SK-N-DZ (cell line): ENCODE measurements at regions not wholly inside any gene's neighbourhood (a gene's known extent, or its start where the extent isn't known, plus 50 kb on each side); places are given as distances from the start of the nearest gene placed in this dataset.
"Not testable (repeated sequence)": the region's sequence is repeated elsewhere in the genome, so short reads cannot be mapped to it uniquely, and the experiment has no call there.

Experiments
- DNase-seq: peaks from one replicate; pipeline ENCODE4 v3.0.0-alpha.2; 2015; ENCODE audit warnings: low spot score

DNA sequence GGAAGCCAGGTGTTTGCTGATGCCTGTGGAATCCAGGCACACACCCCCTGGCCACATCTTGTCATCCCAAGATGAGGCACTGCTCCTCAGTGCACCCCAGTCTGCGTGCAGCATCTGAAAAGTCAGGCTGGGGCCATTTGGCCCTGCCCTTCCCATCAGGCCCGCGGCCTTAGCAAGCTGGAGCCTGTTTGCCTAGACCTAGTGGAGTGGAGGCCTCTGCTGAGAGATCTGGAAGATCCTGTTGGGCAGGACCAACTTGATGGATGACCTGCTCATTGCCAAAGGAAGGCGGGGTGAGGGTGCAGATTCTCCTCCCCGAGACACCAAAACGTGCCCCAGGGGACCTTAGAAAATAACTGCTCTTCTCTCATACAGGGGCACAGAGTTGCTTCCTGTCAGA lies 220.2 kb downstream of the SHQ1 start:
- DNase-seq = no peak

DNA sequence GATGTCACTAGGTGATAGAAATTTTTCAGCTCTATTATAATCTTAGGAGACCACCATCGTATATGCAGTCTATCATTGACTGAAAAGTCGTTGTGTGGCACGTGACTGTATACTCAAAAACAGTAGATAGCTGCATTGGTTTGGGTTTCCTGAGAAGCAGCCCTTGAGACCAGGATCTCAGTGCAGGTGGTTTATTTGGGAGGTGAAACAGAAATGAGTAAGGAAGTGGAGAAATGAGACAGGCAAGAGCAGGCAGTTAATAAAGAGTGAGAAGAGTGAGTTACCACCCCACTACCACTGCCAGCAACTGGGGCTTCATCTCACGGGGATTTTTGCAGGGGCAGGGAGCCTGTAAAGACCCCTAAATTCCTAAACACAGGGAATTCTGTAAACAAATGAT lies 221.0 kb downstream of the SHQ1 start:
- DNase-seq = no peak

DNA sequence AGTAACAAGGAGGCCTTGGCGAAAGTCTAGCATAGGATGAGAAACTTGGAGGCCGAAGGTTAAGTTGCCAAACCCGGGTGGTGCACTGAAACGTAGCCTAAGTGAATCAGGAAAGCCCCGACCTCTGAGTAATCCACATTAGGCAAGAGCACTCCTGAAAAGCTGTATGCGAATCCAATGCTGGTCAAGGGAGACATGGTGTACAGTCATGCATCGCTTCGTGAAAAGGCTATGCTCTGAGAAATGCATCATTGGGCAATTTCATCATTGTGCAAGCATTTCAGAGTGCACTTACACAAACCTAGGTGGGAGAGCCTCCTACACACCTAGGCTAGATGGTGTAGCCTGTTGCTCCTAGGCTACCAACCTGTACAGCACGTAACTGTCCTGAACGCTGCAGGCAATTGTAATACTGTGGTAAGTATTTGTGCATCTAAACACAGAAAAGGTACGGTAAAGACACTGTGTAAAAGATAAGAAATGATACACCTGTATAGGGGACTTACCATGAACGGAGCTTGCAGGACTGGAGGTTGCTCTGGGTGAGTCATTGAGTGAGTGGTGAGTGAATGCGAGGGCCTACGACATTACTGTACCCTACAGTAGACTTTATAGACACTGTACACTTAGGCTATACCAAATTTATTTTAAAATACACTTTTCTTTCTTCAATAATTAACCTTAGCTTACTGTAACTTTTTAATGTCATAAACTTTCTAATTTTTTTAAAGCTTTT lies 222.5 kb downstream of the SHQ1 start:
- no peak for DNase-seq

DNA sequence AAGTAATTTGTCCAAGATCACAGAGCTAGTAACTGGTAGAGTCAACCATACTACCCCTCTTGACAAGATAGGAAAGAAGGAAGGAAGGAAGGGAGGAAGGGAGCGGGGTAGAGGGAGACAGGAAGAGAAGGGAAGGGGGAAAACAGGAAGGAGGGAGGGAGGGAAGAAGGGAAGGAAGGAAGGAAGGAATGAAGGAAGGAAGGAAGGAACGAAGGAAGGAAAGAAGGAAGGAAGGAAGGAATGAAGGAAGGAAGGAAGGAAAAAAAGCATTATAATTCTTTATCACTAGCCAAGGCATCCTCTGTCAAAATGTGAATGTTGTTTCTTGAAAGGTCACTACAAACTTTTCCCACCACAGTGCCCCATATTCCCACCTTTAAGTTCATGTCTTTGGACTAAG lies 223.6 kb downstream of the SHQ1 start:
- DNase-seq = no peak

DNA sequence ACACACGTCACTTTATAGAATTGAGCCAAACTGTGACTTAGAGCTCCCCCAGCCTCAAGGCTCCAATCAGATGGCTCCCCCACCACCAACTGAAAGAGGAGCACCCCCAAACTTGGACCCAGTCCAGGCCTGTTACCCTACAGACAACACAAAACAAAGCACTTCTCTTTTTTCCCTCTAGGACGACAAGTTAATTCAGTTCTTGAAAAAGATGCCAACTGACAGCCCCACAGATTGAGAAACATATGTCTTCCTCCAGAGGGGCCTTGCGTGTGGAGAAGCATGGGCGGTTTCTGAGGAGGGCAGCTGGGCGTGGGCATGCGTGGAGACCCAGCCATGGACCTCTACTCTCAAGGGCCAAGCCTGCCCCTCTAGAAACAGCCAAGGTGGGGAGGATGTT lies 229.5 kb downstream of the SHQ1 start:
- no peak for DNase-seq

DNA sequence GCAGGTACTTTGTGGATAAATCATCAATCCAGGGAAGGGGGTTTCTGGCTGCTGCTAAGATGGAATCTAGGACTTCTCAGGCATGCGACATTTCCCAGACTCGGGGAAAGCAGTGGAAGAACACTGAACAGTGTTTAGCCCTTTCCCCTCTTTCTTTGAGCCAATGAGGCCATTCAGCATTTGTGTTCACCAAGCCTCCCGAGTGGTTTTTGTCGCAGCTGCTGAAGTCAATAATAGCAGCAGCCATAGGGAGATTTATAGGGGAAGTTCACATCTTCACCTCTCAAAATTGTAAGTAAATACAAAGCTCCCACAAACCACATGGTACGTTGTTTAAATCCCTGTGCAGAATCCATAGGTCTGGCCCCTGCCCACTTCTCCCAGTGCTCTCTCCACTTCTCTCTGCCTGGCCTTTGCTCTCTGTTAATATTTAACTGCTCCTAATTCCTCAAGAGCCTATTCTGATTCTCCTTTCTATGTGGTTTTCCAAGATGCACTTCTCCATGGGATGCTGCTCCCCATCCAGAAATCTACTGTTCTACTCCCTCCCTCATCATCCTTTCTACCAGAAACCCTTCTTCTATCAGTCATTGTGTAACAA lies 230.7 kb downstream of the SHQ1 start:
- DNase-seq = no peak

DNA sequence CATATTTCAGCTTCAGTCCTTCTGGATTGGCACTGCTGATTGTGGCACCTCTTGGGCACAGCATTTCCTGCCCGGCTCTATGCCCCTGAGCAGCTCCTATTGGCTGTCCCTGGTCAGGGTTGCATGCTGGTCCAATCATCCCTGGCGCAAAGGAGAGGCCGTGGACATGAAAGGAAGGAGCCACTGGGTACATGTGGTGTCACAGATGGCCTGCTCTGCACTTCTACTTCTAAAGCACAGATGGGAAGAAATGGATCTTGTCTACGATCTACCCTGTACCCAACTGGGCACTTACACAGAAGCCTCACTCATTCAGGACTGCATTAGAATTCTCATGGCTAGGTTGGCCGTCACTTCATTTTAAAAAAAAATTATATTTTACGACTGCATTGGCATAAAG lies 232.5 kb downstream of the SHQ1 start:
- no peak for DNase-seq

DNA sequence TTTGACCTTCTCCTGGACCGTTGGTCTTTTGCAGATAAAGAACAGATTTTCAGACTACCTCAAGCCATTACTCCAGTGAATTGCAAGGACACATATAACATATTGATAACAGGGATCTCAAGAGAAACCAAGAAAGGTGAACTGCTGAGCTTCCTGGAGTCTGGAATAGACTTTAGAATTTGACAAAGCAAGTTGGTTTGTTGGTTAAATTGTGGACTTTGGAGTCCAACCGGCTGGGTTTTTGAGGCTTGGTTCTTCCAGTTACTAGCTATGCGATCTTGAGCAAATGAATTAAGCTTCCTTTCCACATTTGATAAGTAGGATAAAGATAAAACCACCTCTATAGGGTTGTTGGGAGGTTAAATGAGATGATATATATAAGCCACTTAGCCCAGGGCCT lies 233.1 kb downstream of the SHQ1 start:
- DNase-seq = no peak

DNA sequence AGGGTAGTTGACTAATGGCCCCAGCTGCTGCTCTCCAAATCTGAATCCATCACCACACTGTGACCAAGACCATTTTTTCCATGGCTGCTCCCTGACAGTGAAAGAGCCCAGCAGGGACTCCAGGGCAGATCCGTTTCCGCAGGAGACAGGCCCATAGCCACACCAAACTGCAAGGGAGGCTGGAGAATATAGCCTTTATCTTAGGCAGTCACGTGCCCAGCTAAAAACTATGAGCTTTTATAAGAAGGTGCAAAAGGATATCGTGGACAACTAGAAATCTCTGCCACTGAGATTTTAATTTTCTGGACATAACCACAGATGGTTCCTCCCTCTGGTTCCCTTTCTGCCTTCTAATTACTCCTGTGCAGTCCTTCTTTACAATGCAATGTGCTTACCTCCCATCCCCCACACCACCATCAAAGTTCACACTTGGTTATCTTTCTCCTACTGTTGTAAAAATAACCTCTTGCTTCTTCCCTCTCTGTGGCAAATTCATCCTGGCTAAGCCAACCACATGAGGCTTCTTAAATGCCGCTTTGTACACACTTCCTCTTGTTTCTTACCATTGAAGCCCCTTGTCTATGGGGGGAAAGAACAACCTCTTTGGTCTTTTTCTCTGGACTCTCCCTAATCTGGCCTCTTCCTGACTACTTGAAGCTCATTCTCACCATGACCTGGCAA lies 233.7 kb downstream of the SHQ1 start:
- no peak for DNase-seq

DNA sequence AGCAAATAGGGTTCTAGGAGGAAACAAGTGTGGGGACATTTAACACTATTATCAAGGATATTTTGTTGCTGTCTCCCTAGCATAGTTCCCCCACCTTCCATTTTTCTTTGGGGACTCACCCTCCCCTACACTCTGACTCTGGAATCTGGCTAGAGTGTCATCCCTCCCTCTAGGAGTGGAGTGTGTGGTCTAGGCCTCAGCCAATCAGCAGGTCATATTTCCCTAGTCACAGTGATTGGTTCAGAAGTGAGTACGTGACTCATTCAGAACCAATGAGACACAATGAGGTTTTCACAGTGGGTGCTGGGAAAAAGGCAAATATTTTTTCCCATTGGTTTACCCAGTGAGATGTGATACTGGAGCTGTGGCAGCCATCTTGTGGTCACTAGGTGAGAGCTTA lies 234.4 kb downstream of the SHQ1 start:
- DNase-seq = no peak

DNA sequence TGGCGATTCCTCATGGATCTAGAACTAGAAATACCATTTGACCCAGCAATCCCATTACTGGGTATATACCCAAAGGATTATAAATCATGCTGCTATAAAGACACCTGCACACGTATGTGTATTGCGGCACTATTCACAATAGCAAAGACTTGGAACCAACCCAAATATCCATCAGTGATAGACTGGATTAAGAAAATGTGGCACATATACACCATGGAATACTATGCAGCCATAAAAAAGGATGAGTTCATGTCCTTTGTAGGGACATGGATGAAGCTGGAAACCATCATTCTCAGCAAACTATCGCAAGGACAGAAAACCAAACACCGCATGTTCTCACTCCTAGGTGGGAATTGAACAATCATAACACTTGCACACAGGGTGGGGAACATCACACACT lies 239.1 kb downstream of the SHQ1 start:
- not testable (repeated sequence) for DNase-seq

DNA sequence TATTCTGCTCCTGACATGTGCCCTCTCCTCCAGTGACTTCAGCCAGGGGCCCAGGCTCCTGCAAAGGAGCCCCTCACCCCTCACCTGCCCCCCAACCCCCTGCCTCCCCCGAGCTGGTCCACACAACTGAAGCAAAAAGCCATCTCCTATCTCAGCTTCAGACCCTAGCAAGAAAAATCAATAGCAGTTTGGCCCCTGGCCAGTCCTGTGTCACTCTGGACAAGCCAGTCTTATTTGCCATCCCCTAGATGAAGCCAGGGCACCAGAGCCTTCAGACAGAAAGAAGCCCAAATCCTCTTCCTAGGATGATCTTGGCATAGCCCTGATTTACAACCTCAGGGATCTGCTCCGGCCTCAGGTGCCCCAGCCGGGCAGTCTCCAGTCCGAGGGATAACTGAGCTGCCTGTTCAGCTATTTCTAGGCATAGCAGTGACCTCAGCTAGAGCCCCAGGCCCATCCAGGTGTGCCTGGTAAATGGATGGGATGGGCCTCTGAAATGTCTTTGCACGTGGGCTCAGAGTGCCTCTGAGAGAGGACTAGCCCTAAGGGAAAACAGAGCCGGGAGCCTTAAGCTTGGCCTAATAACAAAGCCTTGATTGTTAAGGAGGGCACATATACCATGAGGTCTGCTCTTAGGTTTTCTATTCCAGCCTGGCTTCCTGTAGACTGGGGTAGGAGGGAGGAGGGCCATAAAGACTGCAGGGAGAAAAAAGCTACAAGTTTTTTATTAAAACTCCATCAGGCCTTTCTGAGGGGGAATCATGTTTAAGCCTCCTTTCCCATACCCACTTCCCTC lies 242.0 kb downstream of the SHQ1 start:
- DNase-seq = no peak

DNA sequence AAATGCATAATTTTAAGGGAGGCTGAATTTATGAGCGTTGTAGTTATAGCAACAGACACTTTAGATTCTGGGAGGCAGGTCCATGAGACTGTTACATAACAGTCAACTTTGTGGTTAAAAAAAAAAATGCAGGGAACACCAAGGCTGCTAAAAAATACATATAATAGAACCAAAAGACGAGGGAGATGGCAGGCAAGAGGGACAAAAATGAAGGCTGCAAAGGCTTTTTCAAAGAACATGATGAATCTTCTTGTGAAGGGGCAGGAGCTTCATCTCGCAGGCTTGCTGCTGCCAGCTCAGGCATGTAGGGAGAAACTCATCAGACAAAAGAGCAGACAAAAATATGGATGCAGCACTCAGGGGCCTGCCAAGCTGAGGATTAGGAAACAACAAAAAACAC lies 243.9 kb downstream of the SHQ1 start:
- no peak for DNase-seq

DNA sequence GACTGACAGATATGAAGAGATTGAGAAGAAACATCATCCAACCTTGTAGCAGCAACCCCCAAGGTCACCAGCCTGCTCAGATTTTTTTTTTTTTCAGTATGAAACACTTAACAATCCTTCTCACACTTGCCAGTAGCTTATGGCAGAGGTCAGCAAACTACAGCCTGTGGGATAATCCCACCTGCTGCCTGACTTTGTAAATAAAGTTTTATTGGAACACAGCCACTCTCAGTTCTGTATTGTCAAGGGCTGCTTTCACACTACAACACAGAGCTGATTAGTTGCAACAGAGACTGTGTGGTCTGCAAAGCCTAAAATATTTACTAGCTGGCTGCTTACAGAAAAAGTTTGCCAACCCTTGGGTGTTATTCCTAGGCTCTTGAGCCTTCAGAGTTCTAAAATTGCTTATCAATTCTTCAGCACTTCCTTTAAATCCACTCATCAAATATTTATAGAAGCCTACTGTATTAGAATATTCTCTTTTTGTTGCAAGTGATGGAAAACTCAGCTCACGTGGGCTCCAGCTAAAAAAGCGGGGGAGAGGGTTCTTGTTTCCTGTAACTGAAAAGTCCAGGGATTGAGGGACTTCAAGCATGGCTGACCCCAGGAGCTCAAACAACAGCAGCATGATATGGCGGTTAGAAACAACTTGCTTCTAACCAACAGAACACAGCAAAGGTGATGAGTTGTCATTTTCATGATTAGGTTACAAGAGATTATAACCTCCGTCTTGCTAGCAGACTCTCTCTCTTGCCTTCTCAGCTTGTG lies 246.1 kb downstream of the SHQ1 start:
- no peak for DNase-seq

DNA sequence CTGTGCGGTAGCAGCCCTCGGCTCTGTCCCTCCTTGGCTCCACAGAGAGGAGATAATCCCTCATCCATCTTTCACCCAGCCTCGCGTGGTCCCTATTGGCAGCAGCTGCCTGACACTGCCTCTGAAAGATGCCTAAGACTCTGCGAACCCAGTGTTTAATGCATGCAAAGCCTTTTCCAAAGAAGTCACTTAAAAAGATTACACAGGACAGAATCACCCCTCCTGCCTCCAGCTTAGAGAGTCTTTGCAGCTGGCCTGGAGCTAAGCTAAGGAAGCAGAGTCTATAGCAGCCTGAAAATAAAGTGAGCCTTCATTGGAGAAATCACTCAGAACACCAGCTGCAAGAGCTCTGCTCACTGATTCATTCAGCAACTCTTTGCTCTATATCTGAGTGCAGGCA lies 247.2 kb downstream of the SHQ1 start:
- no peak for DNase-seq

DNA sequence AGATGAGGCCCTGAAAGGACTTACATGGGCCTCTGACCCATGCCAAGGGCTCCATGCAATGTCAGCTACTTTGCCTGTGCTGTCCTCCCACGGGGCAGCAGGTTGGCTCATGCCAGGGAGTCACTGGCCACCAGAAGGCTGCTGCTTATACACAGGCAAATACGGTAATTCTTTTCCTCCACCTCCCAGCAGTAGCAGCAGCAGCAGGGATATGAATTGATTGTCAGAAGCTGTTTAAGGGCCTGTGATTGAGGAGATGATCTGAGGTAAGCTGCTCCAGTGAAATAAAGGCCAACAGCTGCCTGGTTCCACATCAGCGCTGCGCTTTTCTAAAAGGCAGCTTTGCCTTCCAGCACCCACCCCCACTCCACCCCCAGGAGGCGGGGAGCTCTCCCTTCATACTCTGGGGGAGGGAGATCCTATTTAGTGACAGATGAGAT lies 250.5 kb downstream of the SHQ1 start:
- DNase-seq = peak; percentile 68

DNA sequence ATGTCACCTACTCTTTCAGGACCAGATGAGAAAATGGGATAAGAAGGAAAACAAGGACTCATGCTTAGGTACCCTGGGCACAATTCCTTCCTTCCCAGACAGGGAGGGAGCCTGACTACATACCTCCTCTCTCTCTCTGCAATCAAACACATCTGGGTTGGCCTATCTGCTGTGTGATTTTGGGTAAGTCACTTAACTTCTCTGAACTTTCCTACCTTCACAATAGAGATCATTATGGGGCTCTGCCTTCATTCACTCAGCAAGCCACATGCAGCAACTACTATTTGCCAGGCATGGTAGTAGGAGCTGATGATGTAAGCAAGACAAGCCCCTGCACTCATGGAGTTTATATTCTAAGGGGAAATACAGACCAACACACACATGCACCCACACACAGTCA lies 251.2 kb downstream of the SHQ1 start:
- DNase-seq = no peak

DNA sequence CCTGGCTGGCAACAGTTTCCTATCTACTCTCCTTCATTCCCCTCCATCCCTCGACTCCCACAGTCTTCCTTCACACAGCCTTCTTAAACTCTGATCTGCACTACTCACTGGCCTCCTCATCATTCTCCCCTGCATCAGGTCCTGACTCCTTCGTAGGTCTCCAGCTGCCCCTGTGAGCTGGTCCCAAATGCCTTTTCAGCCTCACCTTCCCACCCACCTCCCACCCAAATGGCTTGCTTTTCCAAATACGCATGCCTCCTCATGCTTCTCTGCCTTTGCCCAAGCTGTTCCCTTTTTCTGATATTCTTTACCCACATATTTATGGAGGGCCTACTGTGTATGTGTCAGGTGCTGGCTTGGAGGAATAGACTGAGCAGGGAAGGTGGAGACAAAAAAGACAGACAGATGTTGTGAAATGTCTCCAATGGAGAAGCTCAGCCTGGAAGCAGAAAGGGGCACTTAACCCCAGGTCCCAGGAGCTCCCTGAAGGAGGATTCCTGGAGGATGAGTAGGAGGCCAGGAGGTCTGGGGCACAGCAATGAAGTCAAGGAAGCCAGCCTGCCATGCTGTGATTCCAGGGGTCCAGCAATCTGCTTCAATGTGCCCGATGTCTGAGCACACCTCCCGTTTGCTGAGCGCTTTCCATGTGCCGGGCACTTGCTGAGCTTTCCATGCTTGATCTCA lies 252.2 kb downstream of the SHQ1 start:
- no peak for DNase-seq

DNA sequence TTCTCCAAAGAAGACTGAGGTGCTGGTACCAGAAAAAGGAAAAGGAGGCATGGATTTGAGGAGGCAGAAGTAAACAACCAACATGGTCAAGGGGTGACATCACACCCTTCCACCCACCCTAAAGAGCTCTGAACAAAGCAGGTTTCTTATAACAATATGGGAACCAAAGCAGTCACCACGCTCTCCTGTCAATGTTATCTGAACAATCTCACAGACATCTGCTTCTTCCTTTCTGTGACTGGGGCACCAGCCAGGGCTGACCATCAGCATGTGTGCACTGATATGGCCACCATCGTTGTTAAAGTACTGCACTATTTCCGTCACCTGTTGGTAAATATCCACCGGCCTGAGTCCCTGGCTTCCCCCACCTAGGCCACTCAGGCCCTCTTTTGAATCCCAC lies 252.9 kb downstream of the SHQ1 start:
- DNase-seq = peak; percentile 61

DNA sequence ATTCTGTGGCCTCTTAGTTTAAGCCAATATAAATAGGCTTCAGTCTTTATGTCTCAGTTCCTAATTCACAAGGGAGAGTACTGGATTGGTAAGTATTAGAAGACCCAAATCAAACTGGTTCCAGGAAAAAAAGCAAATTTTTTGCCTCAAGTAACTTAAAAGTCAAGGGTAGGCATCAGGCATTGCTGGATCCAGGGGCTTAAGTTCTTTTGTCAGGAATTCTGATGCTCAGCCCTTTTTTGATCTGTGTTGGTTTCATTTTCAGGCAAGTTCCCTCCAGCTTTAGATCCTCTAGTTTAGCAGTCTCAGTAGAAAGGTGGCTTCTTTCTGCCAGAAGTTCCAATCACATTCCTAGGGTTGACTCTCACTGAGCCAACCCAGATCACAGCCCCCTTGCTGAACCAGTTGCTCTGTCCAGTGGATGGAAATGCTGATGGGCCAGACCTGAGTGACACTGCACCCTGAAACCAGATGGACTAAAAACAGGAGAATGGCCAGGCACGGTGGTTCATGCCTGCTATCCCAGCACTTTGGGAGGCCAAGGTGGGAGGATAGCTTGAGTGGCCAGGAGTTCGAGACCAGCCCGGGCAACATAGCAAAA lies 253.5 kb downstream of the SHQ1 start:
- no peak for DNase-seq
